AG09309 (cell line): ENCODE measurements at regions not wholly inside any gene's neighbourhood (a gene's known extent, or its start where the extent isn't known, plus 50 kb on each side); places are given as distances from the start of the nearest gene placed in this dataset.
"Not testable (repeated sequence)": the region's sequence is repeated elsewhere in the genome, so short reads cannot be mapped to it uniquely, and the experiment has no call there.

Experiments used
- DNase-seq: peaks from one replicate; pipeline ENCODE4 v3.0.0-alpha.2; 2010; ENCODE audit warnings: low read depth
- H3K4me3 ChIP-seq: 2 replicates; pipeline ENCODE4 v1.5.1; 2011; ENCODE audit warnings: mild to moderate bottlenecking, low read depth, low read length, moderate library complexity; ENCODE audit not compliant: control insufficient read depth
- TF ChIP-seq, protein P1 (sequence below): IDR thresholded peaks from 2 replicates; pipeline ENCODE4 v1.5.1; 2011; ENCODE audit warnings: mild to moderate bottlenecking, low read depth, low read length, inconsistent platforms; ENCODE audit not compliant: insufficient read depth, control insufficient read depth; ENCODE audit errors: missing control alignments

- TF ChIP-seq, protein P1, sequence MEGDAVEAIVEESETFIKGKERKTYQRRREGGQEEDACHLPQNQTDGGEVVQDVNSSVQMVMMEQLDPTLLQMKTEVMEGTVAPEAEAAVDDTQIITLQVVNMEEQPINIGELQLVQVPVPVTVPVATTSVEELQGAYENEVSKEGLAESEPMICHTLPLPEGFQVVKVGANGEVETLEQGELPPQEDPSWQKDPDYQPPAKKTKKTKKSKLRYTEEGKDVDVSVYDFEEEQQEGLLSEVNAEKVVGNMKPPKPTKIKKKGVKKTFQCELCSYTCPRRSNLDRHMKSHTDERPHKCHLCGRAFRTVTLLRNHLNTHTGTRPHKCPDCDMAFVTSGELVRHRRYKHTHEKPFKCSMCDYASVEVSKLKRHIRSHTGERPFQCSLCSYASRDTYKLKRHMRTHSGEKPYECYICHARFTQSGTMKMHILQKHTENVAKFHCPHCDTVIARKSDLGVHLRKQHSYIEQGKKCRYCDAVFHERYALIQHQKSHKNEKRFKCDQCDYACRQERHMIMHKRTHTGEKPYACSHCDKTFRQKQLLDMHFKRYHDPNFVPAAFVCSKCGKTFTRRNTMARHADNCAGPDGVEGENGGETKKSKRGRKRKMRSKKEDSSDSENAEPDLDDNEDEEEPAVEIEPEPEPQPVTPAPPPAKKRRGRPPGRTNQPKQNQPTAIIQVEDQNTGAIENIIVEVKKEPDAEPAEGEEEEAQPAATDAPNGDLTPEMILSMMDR: no peak
- no peak overlapping the region for H3K4me3 ChIP-seq
- no peak for DNase-seq
Observed at GRCh38 chr3:152591515-152591914, 243.4 kb upstream of the P2RY1 start.

DNA sequence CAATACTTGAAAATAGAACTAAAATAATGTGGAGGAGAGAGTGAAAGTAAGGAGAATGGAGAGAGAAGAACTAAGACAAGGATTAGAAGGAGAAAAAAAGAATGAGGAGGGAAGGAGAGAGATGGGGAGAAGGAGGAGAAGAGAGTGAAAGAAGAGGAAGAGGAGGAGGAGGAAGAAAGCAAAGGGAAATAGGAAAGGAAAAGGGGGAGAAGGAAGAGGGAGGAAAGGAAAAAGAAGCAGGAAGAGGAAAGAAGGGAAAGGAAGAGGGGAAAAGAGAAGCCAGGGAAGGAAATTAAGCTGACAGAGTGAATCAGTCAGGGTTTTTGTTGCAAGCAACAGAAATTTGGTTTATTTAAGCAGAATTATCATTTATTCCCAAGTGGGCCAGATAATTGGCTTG is 241.7 kb upstream of the P2RY1 start:
- no peak overlapping the region for H3K4me3 ChIP-seq
- TF ChIP-seq, protein P1: no peak
- DNase-seq: no peak

GRCh38 chr3:152595975-152596821 is 238.7 kb upstream of the P2RY1 start:
- TF ChIP-seq, protein P1: no peak
- DNase-seq: peak; percentile 66
- no peak overlapping the region; the same call in 1 of the 2 replicates for H3K4me3 ChIP-seq

- H3K4me3 ChIP-seq, DNase-seq: not testable (repeated sequence)
Observed at GRCh38 chr3:152596832-152597231, 238.1 kb upstream of the P2RY1 start.

DNA sequence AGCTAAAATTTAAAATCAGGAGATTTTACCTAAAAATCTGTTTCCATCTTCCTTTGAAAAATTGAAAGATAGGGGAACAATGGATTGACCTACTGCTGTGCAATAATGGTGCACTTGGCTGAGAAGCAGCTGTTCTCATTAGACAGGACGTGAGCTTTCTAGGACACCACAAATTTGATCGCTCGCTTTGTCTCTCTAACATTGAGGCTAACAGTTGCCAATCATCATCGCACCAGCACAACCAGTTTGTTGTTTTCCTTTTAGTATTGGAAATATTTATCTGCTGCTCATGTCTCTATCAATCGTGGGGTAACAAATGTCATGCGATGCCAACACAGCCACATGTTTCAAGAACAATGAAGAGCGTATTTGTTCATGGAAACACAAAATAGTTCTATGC is 228.8 kb upstream of the P2RY1 start:
- H3K4me3 ChIP-seq: no peak overlapping the region
- TF ChIP-seq, protein P1: no peak
- no peak for DNase-seq

DNA sequence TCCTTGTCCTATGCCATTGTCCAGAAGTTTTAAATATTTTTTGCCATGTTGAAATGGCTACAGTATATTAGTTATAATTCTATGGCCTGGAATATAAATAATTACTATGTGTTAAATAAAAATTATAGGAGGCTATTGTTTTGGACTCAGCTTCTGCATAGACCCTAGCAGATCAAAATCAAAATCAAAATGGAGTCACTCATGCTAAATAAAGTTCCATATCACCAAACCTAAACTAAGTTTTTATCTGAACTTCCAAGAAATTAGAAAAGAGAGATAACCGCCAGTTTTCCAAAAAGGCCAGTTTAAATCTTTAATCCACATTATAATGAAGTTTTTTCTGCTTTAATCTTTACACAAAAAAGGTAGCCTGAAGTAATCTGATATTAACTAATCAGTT is 227.8 kb upstream of the P2RY1 start:
- no peak for DNase-seq
- TF ChIP-seq, protein P1: no peak
- H3K4me3 ChIP-seq: no peak overlapping the region

DNA sequence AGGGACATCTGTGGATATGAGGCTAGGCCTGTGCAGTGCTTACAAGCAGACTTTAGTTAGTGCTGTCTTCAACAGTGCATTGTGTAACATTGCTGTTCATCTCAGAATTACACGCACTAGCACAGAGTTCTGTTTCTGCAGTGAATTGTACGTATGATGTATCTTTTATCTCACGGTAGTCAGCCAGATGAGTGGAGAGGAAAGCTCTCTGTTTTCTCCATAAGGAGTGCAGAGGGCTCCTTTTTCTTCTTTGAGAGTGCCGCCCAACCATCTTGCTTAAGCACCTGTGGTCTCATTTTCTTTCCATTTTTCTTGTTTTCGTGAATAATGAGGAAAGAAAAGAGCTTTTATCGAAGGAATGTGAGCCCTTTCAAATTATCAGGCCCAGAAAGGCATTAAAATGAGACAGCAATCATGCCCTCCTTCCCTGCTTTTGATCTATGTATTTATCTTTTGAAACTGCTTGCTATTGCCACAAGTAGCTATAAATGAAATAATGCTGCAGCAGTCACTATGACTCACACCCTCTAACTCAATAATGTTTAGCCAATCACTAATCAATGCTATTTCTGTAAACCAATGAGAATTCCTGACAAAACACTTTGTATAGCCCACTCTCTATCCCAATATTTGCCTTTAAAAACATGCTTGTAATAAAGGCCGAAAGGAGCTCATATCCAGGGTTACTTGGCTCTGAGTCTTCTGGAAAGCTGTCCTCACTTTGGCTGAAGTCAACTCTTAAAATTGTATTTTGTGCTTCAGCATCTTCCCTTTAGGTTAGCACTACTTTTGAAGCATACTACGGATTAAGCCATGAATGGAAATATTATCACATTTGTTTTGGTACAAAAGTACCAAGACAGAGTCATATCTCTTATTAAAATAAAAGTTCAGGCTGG is 226.0 kb upstream of the P2RY1 start:
- TF ChIP-seq, protein P1: no peak
- H3K4me3 ChIP-seq: no peak overlapping the region
- DNase-seq: no peak
